ENCODE measurements at regions not wholly inside any gene's neighbourhood (a gene's known extent, or its start where the extent isn't known, plus 50 kb on each side); places are given as distances from the start of the nearest gene placed in this dataset.
"Not testable (repeated sequence)": the region's sequence is repeated elsewhere in the genome, so short reads cannot be mapped to it uniquely, and the experiment has no call there.

- not testable (repeated sequence) for H3K36me3 ChIP-seq (ENCODE audit: control insufficient read depth, insufficient read depth, low read length); H3K9me3 ChIP-seq (ENCODE audit: control insufficient read depth, low read length); H3K4me2 ChIP-seq (ENCODE audit: low read length); H3K4me3 ChIP-seq (ENCODE audit: low read depth, low read length); H2AFZ ChIP-seq; H3K79me2 ChIP-seq; H3K9ac ChIP-seq; H3K27ac ChIP-seq; H3K4me1 ChIP-seq; H3K27me3 ChIP-seq (ENCODE audit: control insufficient read depth, insufficient read depth, low read length)
These were observed 114.4 kb upstream of the ZNF469 start for GRCh38 chr16:88268186-88268970.

DNA sequence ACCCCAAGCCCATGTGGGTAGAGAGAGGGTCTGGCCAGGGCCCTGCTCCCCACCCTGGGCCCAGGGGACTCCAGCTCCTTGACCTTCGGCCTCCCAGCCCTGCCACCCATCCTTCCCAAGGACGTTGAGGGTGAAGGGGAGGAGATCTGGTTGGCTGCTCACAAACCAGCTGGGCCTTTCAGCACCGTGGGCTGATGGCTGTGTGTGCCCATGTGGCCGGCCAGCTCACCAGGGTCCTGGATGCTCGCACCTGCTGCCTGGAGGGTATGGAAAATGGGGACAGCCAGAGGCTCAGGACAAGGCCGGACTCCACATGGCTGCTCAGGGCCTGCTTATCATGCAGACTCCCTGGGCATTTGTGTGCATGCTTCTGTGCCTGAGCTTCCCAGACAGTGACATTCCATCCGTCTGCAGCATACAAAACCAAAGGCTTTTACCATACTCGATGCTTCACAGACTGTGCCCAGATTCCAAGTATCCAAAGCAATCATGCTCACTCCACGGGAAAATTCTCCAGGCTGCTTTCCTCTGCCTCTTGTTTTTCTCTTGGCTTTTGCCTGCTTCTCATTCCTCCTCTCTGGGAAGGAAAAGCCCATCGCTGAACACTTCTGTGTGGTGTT is 112.5 kb upstream of the ZNF469 start:
- H3K36me3 ChIP-seq (ENCODE audit: control insufficient read depth, insufficient read depth, low read length); H3K9ac ChIP-seq; H3K27ac ChIP-seq; H3K9me3 ChIP-seq (ENCODE audit: control insufficient read depth, low read length); H3K4me3 ChIP-seq (ENCODE audit: low read depth, low read length); H3K27me3 ChIP-seq (ENCODE audit: control insufficient read depth, insufficient read depth, low read length); H3K4me2 ChIP-seq (ENCODE audit: low read length); H2AFZ ChIP-seq; H3K79me2 ChIP-seq; H3K4me1 ChIP-seq: not testable (repeated sequence)

DNA sequence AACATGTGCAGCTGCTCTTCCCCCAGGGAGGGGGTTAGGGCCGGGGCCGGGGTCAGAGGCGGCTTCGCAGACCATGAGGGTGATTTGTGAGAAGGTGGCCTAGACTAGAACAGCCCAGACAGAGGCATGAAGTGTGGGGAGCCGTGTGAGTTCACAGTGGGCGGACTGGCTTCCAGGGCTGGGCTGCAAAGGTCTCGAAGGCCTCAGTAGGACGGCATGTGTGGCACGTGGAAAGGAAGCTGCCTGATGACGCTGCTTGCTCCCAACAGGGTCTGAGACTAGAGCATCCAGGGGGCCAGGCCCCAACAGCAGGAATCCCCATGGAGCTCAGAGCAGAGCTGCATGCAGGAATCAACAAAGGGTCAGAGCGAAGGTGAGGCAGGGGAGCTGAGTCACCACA is 111.5 kb upstream of the ZNF469 start:
- not testable (repeated sequence) for H3K79me2 ChIP-seq; H3K4me2 ChIP-seq (ENCODE audit: low read length); H2AFZ ChIP-seq; H3K9ac ChIP-seq; H3K9me3 ChIP-seq (ENCODE audit: control insufficient read depth, low read length); H3K27ac ChIP-seq; H3K4me3 ChIP-seq (ENCODE audit: low read depth, low read length); H3K27me3 ChIP-seq (ENCODE audit: control insufficient read depth, insufficient read depth, low read length); H3K36me3 ChIP-seq (ENCODE audit: control insufficient read depth, insufficient read depth, low read length); H3K4me1 ChIP-seq

DNA sequence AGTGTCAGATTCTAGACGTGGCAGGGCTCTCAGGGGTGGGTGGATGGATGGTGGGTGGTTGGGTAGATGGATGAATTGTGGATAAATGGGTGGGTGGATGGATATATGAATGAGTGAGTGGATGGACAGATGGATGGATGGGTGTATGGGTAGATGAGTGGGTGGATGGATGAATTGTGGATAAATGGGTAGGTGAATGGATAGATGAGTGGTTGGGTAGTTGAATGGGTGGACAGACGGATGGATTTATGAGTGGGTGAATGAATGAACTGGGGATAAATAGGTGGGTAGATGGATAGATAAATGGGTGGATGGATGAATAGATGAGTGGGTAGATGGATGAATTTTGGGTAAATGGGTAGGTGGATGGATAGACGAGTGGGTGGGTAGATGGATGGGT is 111.0 kb upstream of the ZNF469 start:
- not testable (repeated sequence) for H3K79me2 ChIP-seq; H3K9me3 ChIP-seq (ENCODE audit: control insufficient read depth, low read length); H3K27me3 ChIP-seq (ENCODE audit: control insufficient read depth, insufficient read depth, low read length); H3K4me1 ChIP-seq; H3K27ac ChIP-seq; H3K9ac ChIP-seq; H3K36me3 ChIP-seq (ENCODE audit: control insufficient read depth, insufficient read depth, low read length); H2AFZ ChIP-seq; H3K4me2 ChIP-seq (ENCODE audit: low read length); H3K4me3 ChIP-seq (ENCODE audit: low read depth, low read length)

- not testable (repeated sequence) for H3K4me1 ChIP-seq; H3K4me2 ChIP-seq (ENCODE audit: low read length); H3K27me3 ChIP-seq (ENCODE audit: control insufficient read depth, insufficient read depth, low read length); H3K36me3 ChIP-seq (ENCODE audit: control insufficient read depth, insufficient read depth, low read length); H3K9me3 ChIP-seq (ENCODE audit: control insufficient read depth, low read length); H3K79me2 ChIP-seq; H2AFZ ChIP-seq; H3K27ac ChIP-seq; H3K4me3 ChIP-seq (ENCODE audit: low read depth, low read length); H3K9ac ChIP-seq
These were observed 110.3 kb upstream of the ZNF469 start for GRCh38 chr16:88272437-88272836.

DNA sequence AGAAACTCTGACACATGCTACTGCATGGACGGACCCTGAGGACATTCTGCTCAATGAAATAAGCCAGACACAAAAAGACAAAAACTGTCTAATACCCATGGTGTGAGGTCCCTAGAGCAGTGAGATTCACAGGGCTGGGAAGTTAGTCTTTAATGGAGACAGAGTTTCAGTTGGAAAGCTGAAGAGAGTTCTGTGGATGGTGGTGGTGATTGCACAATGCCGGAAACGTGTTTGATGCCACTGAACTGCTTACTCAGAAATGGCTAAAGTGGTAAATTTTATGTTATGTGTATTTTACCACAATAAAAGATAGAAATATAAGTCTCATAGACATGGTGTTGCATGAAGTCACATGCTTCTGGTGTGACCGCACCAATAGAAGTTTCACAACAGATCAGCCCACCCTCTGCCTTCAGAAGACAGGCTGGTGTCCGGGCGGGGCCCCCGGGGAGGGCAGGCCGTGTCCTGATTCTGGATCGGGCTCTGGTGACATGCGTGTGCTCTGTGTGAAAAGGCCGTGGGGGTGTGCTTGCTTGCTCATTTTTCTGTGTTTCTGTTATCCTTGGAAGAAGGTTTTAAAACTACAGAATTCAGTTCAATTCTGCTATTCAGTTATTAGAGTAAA is 108.5 kb upstream of the ZNF469 start:
- not testable (repeated sequence) for H3K4me1 ChIP-seq; H3K36me3 ChIP-seq (ENCODE audit: control insufficient read depth, insufficient read depth, low read length); H3K9me3 ChIP-seq (ENCODE audit: control insufficient read depth, low read length); H3K4me3 ChIP-seq (ENCODE audit: low read depth, low read length); H2AFZ ChIP-seq; H3K9ac ChIP-seq; H3K27me3 ChIP-seq (ENCODE audit: control insufficient read depth, insufficient read depth, low read length); H3K79me2 ChIP-seq; H3K27ac ChIP-seq; H3K4me2 ChIP-seq (ENCODE audit: low read length)

- no peaks in the 10 kb centered on the region for H3K9me3 ChIP-seq (ENCODE audit: control insufficient read depth, low read length)
- no peaks in the 10 kb centered on the region for H3K27me3 ChIP-seq (ENCODE audit: control insufficient read depth, insufficient read depth, low read length)
- TF ChIP-seq CTCF (IDR thresholded peaks at IDR 0.05), result no peak
- no peaks in the 10 kb centered on the region for H3K4me1 ChIP-seq
- no peaks in the 10 kb centered on the region for H3K36me3 ChIP-seq (ENCODE audit: control insufficient read depth, insufficient read depth, low read length)
- H2AFZ ChIP-seq, result no peak overlapping the region
- H3K27ac ChIP-seq, result no peak overlapping the region
- H3K4me2 ChIP-seq (ENCODE audit: low read length), result no peak overlapping the region
- no peak overlapping the region for H3K9ac ChIP-seq
- H3K79me2 ChIP-seq, result no peaks in the 10 kb centered on the region
- no peak overlapping the region for H3K4me3 ChIP-seq (ENCODE audit: low read depth, low read length)
These were observed 107.9 kb upstream of the ZNF469 start for GRCh38 chr16:88274847-88275246.

DNA sequence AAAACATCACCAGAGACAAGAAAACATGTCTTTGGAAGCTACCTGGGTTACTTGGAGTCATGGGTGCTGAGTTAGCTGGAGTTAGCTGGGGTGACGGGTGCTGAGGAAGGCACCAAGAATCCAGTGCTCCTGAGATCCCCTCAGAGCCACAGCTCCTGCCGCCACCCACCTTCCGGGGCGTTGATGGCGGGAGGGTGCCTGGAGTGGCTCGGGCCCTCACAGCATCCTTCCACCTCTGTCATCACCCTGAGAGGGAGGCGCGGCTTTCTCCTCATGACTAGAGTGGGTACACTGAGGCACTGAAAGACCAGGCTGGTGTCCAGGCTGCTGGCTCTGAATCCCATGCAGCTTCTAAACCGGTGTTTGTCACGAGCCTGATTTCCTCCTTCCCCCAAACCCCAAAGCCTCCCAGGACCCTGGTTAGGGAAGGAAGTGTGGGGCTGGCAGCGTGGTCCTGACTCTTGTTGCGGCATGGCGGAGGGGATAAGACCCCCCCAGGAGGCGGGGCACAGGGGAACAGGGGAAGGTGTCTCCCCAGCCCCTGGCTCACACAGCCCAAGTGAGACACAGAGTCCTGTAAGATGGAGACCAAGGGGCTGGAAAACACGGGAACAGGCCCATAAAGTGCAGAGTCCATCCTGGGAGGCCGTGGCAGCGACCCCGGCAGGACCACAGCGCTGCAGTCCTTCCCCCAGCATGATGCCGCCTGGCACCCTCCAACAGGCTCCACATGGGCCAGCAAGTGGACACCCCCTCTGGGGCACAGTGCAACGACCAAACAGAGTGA is 107.2 kb upstream of the ZNF469 start:
- H3K27me3 ChIP-seq (ENCODE audit: control insufficient read depth, insufficient read depth, low read length); H3K9ac ChIP-seq; H3K79me2 ChIP-seq; H3K36me3 ChIP-seq (ENCODE audit: control insufficient read depth, insufficient read depth, low read length); H3K9me3 ChIP-seq (ENCODE audit: control insufficient read depth, low read length); H2AFZ ChIP-seq; H3K4me2 ChIP-seq (ENCODE audit: low read length); H3K4me3 ChIP-seq (ENCODE audit: low read depth, low read length); H3K27ac ChIP-seq; H3K4me1 ChIP-seq: not testable (repeated sequence)

GRCh38 chr16:88276123-88276588 is 106.6 kb upstream of the ZNF469 start:
- not testable (repeated sequence) for H2AFZ ChIP-seq; H3K36me3 ChIP-seq (ENCODE audit: control insufficient read depth, insufficient read depth, low read length); H3K27me3 ChIP-seq (ENCODE audit: control insufficient read depth, insufficient read depth, low read length); H3K79me2 ChIP-seq; H3K4me2 ChIP-seq (ENCODE audit: low read length); H3K4me1 ChIP-seq; H3K4me3 ChIP-seq (ENCODE audit: low read depth, low read length); H3K27ac ChIP-seq; H3K9me3 ChIP-seq (ENCODE audit: control insufficient read depth, low read length); H3K9ac ChIP-seq
